ENCODE measurements at regions not wholly inside any gene's neighbourhood (a gene's known extent, or its start where the extent isn't known, plus 50 kb on each side); places are given as distances from the start of the nearest gene placed in this dataset.
A peak's percentile ranks its signal among the peaks of the same experiment; 100 is the strongest.
"Not testable (repeated sequence)": the region's sequence is repeated elsewhere in the genome, so short reads cannot be mapped to it uniquely, and the experiment has no call there.

GRCh38 chr7:20083781-20084180 lies 133.4 kb downstream of the MACC1 start:
- DNase-seq = no peak

DNA sequence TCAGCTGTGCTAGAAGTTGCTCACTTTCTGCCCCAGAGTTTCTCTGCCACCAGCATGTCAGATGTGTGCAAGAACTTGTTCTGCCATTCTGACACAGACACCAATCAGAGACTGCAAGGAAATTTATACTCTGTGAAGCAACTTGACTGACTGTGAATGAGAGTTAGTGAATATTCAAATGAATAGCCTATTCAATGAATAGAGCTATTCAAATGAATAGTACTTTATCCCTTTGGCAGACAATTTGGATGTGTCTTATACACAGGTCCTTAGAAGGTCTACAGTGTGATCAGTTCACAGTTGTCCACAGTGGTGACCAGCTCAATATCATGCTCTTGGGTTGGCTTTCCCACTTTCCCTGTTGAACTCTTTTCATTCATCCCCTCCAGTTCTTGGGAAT lies 138.1 kb downstream of the MACC1 start:
- DNase-seq = no peak

GRCh38 chr7:20076835-20077234 lies 140.3 kb downstream of the MACC1 start:
- no peak for DNase-seq

DNA sequence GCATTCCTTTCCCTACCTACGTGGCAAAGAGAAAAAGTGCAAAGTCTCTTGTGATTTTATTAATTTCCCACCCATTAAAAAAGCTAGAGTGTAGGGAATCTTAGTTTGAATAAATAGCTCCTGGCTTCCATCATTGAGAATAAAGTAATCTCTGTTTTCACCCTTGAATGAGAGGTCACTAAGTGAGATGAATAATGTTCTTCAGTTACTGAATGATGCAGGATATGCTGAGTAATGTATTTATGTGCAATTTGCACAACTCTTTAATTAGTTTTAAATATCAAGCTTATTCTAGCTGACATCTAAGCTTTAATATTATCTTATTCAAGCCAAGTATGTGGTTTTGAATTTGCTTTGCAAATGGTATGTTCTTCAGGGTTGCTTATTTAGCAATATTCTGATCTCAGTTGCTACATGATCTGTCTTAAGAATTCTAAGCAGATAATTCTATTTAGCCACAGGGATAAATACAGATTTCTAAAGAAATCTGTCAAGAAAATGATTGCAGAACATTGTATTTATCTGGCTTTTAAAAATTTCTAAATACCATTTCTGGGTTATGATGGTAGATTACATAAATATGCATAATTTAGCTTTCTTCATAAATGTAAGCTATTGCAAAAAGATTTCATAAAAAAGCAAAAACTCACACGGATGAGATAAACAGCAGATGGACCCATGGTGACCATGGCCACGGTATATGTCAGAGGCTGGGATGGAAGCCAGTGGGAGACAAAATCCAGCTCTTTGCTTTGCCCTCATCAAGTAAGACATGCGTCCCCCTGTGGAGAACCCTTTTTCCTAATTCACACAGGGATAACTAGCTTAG lies 141.0 kb downstream of the MACC1 start:
- DNase-seq = no peak

DNA sequence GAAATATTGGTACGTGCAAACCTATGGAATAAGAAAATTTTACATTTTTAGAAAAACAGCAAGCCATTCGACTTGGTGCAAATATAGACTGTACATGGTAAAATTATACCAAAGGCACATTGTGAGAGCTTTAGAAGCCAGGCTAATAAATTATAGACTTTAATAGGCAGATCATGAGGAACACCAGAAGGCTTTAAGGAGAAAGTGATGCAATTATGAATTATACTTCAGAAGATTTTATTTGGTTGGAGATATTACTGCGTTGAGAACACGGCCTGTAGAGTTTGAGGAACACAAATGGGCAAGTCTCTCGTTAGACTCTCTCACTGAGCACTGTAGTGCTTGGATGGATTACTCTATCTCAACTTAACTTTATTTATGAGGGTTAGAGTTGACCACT lies 141.7 kb downstream of the MACC1 start:
- DNase-seq = no peak

- DNase-seq = not testable (repeated sequence)
These were observed 149.2 kb downstream of the MACC1 start for GRCh38 chr7:20068004-20068403.

- DNase-seq = no peak
These were observed 152.0 kb downstream of the MACC1 start for GRCh38 chr7:20064974-20065862.

GRCh38 chr7:20064181-20064970 lies 152.8 kb downstream of the MACC1 start:
- DNase-seq = no peak

- DNase-seq = no peak
These were observed 153.5 kb downstream of the MACC1 start for GRCh38 chr7:20063644-20064043.

DNA sequence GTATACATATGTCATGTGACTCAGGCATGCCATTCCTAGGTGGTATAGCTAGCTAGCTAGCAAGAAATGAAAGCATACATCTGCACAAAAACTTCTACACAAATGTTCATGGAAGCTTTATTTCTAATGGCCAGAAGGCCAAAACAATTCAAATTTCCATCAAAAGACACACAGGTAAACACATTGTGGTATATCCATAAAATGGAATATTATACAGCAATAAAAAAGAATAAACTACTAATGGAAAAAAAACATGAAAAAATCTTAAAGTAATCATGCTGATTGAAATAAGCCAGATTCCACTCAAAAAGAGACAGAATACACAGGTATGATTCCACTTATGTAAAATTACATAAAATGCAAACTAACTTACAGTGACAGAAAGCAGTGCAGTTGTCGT lies 154.3 kb downstream of the MACC1 start:
- no peak for DNase-seq

DNA sequence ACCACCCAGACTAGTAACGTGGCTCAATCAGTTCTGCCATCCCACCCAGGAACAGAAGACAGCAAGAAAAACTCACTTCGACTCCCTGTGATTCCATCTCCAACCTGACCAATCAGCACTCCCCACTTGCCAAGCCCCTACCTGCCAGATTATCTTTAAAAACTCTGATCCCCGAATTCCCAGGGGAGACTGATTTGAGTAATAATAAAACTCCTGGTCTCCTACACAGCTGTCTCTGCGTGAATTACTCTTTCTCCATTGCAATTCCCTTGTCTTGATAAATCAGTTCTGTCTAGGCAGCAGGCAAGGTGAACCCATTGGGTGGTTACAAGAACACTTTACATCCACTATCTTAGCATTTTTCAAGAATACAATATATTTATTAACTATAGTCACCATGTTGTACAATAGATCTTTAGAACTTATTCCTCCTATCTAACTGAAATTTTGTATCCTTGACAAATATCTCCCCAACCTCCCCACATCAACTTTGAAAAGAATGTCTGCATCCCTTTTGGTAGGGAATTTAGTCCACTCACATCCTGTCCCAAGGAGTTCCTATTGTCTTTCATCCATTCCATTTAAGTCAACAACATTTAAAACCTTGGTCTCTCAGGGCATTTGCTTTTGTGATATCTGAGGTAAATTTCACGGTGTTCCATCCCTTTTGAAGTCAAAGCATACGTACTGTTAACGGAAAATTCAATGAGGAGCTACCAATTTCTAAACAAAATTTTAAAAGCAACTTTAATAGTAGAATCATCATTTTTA lies 163.7 kb downstream of the MACC1 start:
- DNase-seq = no peak

- no peak for DNase-seq
These were observed 166.8 kb downstream of the MACC1 start for GRCh38 chr7:20050241-20050966.

DNA sequence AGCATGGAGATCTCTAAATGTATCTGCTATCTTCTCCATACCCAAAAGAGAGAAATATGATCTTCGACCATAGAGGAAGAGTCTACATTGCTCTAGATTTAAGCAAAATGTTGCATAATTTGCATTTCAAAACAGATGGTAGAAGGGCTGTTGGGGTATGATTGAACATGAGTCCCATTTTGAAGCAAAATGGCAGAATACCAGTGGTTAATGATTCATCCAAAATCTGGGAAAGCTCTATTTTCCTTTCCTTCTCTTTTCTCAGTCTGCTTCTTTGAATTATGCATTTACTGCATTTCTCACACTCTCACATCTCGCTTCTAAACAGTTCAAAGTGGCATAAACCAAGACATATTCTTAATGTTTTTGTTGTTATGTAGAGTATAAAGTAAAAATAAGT lies 178.5 kb downstream of the MACC1 start:
- no peak for DNase-seq

DNA sequence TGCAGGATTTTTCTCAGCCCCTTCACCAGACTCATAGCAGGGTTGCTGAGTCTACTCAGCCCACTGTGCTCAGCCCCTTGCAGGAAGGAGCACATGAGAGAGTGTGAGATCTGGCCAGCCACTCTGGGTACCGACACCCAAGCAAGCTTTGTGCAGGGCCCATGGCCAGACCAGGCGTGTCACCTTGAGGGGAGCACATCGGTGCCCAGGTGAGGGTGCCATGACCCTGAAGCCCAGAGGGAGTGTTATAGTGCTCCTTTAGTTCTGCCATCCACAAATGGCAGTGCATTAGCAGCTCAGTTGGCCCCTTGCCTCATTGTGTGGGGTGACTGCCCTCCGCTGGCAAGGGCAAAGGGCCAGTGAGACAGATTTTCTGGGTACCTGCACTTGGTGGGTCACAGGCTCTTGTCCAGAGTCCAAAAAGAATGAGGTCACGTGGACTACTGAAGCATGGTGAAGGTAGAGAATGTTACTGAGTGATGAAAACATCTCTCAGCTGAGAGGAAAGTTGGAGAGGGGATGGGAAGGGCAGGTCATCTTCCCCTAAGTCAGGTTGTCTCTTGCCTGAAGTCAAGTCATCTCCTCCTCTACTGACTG lies 181.8 kb downstream of the MACC1 start:
- no peak for DNase-seq

- no peak for DNase-seq
These were observed 183.4 kb downstream of the MACC1 start for GRCh38 chr7:20033621-20034400.

DNA sequence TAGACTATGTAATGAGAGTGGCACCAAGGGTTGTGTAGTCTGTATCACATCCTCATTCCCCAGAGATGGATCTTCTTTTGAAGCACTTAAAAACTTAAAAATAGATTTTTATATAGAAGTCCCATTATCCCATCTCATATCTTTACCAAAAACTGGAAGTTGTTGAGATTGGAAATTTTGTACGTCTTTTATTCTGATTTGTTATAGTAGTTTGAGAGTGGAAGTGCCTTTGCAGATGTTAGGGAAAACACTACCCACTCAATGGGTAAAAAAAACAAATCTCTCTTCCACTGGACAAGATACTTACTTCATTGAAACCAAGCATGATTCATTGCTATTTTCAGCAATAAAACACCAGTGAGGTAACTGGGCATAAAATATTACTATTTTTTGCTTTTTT lies 184.4 kb downstream of the MACC1 start:
- no peak for DNase-seq

GRCh38 chr7:20030915-20031362 lies 186.2 kb downstream of the MACC1 start:
- DNase-seq = no peak

GRCh38 chr7:20030417-20030816 lies 186.8 kb downstream of the MACC1 start:
- no peak for DNase-seq

DNA sequence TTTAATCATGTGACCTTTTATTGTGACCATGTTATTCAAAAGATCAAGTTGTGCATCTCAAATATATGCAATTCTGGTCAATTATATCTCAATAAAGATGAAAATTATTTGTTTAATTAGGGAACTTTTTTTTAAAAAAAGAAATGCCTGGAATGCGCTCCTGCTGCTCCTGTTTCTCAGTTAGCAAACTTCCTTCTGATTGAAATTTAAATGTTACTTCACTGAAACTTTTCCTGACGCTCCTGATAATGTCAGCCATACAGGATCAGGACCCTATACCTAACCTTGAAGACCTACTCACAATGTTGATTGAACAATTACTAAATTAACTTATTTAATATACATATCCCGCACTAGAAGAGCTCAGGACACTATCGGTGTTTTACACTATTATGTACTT lies 190.4 kb downstream of the MACC1 start:
- no peak for DNase-seq

GRCh38 chr7:20021831-20022230 lies 195.4 kb downstream of the MACC1 start:
- peak; percentile 1 for DNase-seq
